OCI-LY7 (cell line): ENCODE measurements at regions not wholly inside any gene's neighbourhood (a gene's known extent, or its start where the extent isn't known, plus 50 kb on each side); places are given as distances from the start of the nearest gene placed in this dataset.

Source experiments
- BruUV-seq: library from RNA; stranded (reverse); fragments of 400-500 nt; replicated peaks from 2 replicates; lab custom pipeline; 2021; lab: Mats Ljungman, UMichigan
- CTCF ChIA-PET: fragments of 300-600 bp; sonication (Branson Sonifier 250); formaldehyde crosslinking; loops from one replicate; lab custom pipeline; 2022; ENCODE audit warnings: antibody characterized with exemption; ENCODE audit not compliant: unreplicated experiment; lab: Charles Lee
- POLR2A ChIA-PET: fragments of 300-600 bp; sonication (Branson Sonifier 250); formaldehyde crosslinking; loops from one replicate; lab custom pipeline; 2022; ENCODE audit warnings: antibody characterized with exemption; lab: Charles Lee
- DNase-seq: peaks from one replicate; pipeline ENCODE4 v3.0.0-alpha.2; 2015; ENCODE audit warnings: low spot score
- H2AFZ ChIP-seq: fragments of 200-600 bp; sonication (generic), shearing (Covaris generic); 2 replicates; pipeline ENCODE4 v1.6.1; 2014; ENCODE audit warnings: mild to moderate bottlenecking, antibody characterized with exemption, low read length, moderate library complexity
- H3K27ac ChIP-seq: fragments of 200-600 bp; sonication (generic); 2 replicates; pipeline ENCODE4 v1.5.1; 2014; ENCODE audit warnings: mixed run types, low read depth, mild to moderate bottlenecking, moderate library complexity, low read length, inconsistent platforms; ENCODE audit not compliant: poor library complexity, severe bottlenecking
- H3K36me3 ChIP-seq: fragments of 200-600 bp; sonication (generic); 2 replicates; pipeline ENCODE4 v1.6.1; 2014; ENCODE audit warnings: mild to moderate bottlenecking, antibody characterized with exemption, low read length, moderate library complexity, mixed read lengths; ENCODE audit not compliant: insufficient read depth
- H3K4me1 ChIP-seq: fragments of 200-600 bp; sonication (generic); 2 replicates; pipeline ENCODE4 v1.5.1; 2014; ENCODE audit warnings: mild to moderate bottlenecking, low read length; ENCODE audit not compliant: insufficient read depth, poor library complexity, severe bottlenecking
- H3K4me2 ChIP-seq: fragments of 200-600 bp; sonication (generic); 2 replicates; pipeline ENCODE4 v1.6.1; 2014; ENCODE audit warnings: mild to moderate bottlenecking, low read length
- H3K4me3 ChIP-seq: fragments of 200-600 bp; sonication (generic); 2 replicates; pipeline ENCODE4 v1.5.1; 2014; ENCODE audit warnings: mild to moderate bottlenecking, low read depth, low read length; ENCODE audit not compliant: poor library complexity, severe bottlenecking
- H3K79me2 ChIP-seq: fragments of 200-600 bp; sonication (generic); 2 replicates; pipeline ENCODE4 v1.6.1; 2016; ENCODE audit warnings: low read depth, mild to moderate bottlenecking, low read length, moderate library complexity, mixed read lengths; ENCODE audit not compliant: insufficient read depth
- H3K9me2 ChIP-seq: fragments of 200-600 bp; sonication (generic); 2 replicates; pipeline ENCODE4 v1.6.1; 2016; ENCODE audit warnings: mild to moderate bottlenecking, low read length, mixed read lengths; ENCODE audit not compliant: insufficient read depth
- H3K9me3 ChIP-seq: fragments of 200-600 bp; sonication (generic); 2 replicates; pipeline ENCODE4 v1.6.1; 2014; ENCODE audit warnings: mild to moderate bottlenecking, mixed run types, low read length, mixed read lengths
- H4K20me1 ChIP-seq: fragments of 200-600 bp; sonication (generic); 2 replicates; pipeline ENCODE4 v1.6.1; 2014; ENCODE audit warnings: mild to moderate bottlenecking, antibody characterized with exemption, low read length, moderate library complexity, mixed read lengths; ENCODE audit not compliant: insufficient read depth
- EZH2phosphoT487 ChIP-seq: fragments of 200-600 bp; sonication (generic); IDR thresholded peaks from 2 replicates; pipeline ENCODE4 v1.6.1; 2018; ENCODE audit warnings: low read depth, borderline replicate concordance, mild to moderate bottlenecking, mixed run types, antibody characterized with exemption, low read length, moderate library complexity, mixed read lengths
- intact Hi-C: fragments of 100-400 bp; cut with micrococcal nuclease; formaldehyde crosslinking; loops from one replicate; pipeline ENCODE4 v1.10.0; 2022; ENCODE audit not compliant: unreplicated experiment
- TF ChIP-seq, protein P1 (sequence below): fragments of 200-600 bp; sonication (generic); conservative IDR thresholded peaks from 2 replicates; pipeline ENCODE4 v1.5.1; 2014; ENCODE audit warnings: mild to moderate bottlenecking, antibody characterized with exemption, low read length, moderate library complexity, mixed read lengths

DNA sequence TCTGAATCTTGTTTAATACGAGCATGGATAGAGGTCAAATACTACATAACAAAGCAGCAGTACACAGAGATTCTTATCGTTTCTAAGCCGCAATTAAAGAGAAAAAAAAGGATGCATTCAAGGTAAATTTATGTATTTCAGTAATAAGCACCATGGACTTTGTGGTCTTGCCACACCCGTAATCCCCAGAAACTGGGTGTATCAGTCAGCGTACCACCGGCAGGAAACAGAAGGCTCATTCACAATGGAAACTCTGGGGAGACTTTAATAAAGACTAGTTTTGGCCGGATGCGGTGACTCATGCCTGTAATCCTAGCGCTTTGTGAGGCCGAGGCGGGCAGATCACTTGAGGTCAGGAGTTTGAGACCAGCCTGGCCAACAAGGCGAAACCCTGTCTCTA, 81.9 kb upstream of the ZNF280D start:
- Histone ChIP-seq H3K9me3 (no peaks in the 10 kb centered on the region), H3K9me2 (no peaks in the 10 kb centered on the region), H3K4me2 (no peak overlapping the region), H3K27ac (no peak overlapping the region), H3K79me2 (no peaks in the 10 kb centered on the region), H3K4me3 (no peak overlapping the region), H4K20me1 (no peaks in the 10 kb centered on the region), H3K4me1 (peaks cover 5% of the 10 kb centered on the region), H2AFZ (no peak overlapping the region), H3K36me3 (no peaks in the 10 kb centered on the region)
- DNase-seq = no peak
- intact Hi-C loops = no loop called here
- TF ChIP-seq, protein P1, sequence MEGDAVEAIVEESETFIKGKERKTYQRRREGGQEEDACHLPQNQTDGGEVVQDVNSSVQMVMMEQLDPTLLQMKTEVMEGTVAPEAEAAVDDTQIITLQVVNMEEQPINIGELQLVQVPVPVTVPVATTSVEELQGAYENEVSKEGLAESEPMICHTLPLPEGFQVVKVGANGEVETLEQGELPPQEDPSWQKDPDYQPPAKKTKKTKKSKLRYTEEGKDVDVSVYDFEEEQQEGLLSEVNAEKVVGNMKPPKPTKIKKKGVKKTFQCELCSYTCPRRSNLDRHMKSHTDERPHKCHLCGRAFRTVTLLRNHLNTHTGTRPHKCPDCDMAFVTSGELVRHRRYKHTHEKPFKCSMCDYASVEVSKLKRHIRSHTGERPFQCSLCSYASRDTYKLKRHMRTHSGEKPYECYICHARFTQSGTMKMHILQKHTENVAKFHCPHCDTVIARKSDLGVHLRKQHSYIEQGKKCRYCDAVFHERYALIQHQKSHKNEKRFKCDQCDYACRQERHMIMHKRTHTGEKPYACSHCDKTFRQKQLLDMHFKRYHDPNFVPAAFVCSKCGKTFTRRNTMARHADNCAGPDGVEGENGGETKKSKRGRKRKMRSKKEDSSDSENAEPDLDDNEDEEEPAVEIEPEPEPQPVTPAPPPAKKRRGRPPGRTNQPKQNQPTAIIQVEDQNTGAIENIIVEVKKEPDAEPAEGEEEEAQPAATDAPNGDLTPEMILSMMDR = no peak
- no peak for TF ChIP-seq EZH2phosphoT487
- POLR2A ChIA-PET = no interaction called here
- CTCF ChIA-PET = no interaction called here
- BruUV-seq = no TSS peak

DNA sequence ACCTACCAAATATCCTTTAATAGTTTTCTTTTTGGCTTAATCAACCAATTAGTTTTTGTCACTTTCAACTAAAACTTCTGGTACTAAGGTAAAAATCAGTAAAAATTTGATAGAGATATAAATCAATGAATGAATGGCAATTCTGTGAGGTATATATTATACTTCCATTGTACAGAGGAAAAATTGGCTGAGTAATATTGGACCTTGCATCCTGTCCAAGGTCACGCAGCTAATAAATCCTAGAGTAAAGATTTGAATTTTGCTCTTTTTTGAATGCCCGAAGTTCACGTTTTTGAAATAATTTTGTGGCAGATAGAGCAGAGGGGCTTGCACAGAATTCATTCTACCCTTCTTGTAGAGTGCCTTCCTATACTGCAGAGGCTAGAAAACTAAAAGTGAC, 81.1 kb upstream of the ZNF280D start:
- Histone ChIP-seq H3K79me2 (no peaks in the 10 kb centered on the region), H3K4me2 (no peak overlapping the region), H3K4me3 (no peak overlapping the region), H3K4me1 (peaks cover 5% of the 10 kb centered on the region), H4K20me1 (no peaks in the 10 kb centered on the region), H3K27ac (no peak overlapping the region), H3K36me3 (no peaks in the 10 kb centered on the region), H3K9me3 (no peaks in the 10 kb centered on the region; the same call in 1 of the 2 replicates), H3K9me2 (no peaks in the 10 kb centered on the region), H2AFZ (no peak overlapping the region)
- no peak for TF ChIP-seq EZH2phosphoT487
- intact Hi-C loops = no loop called here
- no peak for DNase-seq
- POLR2A ChIA-PET = interaction anchor here (0.6 kb wide), 2 partner anchors 27 to 135 kb away, joined by 3 read pairs; no protein-coding TSS in a partner anchor
- CTCF ChIA-PET = no interaction called here
- no TSS peak for BruUV-seq

DNA sequence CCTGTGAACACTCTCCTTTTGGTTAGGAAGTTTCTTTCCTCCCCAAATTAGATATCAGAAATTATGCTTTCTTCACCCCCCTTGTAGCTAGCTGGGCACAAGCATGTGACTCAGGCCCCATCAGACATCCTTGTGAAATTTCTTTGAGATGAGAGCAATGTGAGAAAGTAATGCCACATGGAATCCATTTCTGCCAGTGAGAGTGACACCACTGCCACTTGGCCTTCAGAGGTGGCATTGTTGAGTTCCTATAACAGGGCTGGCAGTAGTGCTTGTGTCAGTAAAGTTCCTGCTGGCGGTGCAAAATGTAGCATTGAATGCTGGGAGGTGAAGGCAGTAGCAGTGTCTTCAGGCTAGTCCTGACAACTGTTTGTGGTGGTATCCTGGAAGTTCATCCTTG, 80.7 kb upstream of the ZNF280D start:
- TF ChIP-seq, protein P1 = no peak
- no peak for TF ChIP-seq EZH2phosphoT487
- no peak overlapping the region for H3K4me2 ChIP-seq
- H3K9me2 ChIP-seq = no peaks in the 10 kb centered on the region
- CTCF ChIA-PET = no interaction called here
- BruUV-seq = no TSS peak
- H3K4me1 ChIP-seq = peaks cover 5% of the 10 kb centered on the region
- no peak overlapping the region for H3K4me3 ChIP-seq
- H3K79me2 ChIP-seq = no peaks in the 10 kb centered on the region
- H3K36me3 ChIP-seq = no peaks in the 10 kb centered on the region; the same call in 1 of the 2 replicates
- H3K9me3 ChIP-seq = peaks cover 3% of the 10 kb centered on the region; the same call in 1 of the 2 replicates
- DNase-seq = no peak
- H3K27ac ChIP-seq = no peak overlapping the region
- H2AFZ ChIP-seq = no peak overlapping the region
- no peaks in the 10 kb centered on the region for H4K20me1 ChIP-seq
- intact Hi-C loops = no loop called here
- POLR2A ChIA-PET = interaction anchor here (0.6 kb wide), 2 partner anchors 28 to 135 kb away, joined by 3 read pairs; no protein-coding TSS in a partner anchor
